GM23338 (cell line): ENCODE measurements at regions not wholly inside any gene's neighbourhood (a gene's known extent, or its start where the extent isn't known, plus 50 kb on each side); places are given as distances from the start of the nearest gene placed in this dataset.
A peak's percentile ranks its signal among the peaks of the same experiment; 100 is the strongest.

Source experiments
- ATAC-seq: fragments of 200-7000 bp; cut with Tn5 transposase; 3 replicates; pipeline ENCODE4 v1.9.1; 2020
- DNase-seq: peaks from one replicate; pipeline ENCODE4 v3.0.0-alpha.2; 2015; ENCODE audit warnings: low spot score
- H2AFZ ChIP-seq: fragments of 200-600 bp; sonication (generic); 2 replicates; pipeline ENCODE4 v1.8.0; 2016; ENCODE audit warnings: antibody characterized with exemption, mild to moderate bottlenecking, moderate library complexity
- H3F3A ChIP-seq: fragments of 200-600 bp; sonication (generic); replicated peaks from 2 replicates; pipeline ENCODE4 v1.8.0; 2017; ENCODE audit warnings: antibody characterized with exemption, mixed run types, low read depth
- H3K27ac ChIP-seq: fragments of 200-600 bp; sonication (generic); 2 replicates; pipeline ENCODE4 v1.6.1; 2016; ENCODE audit warnings: low read depth
- H3K27me3 ChIP-seq: fragments of 200-600 bp; sonication (generic); 2 replicates; pipeline ENCODE4 v1.8.0; 2016; ENCODE audit warnings: mild to moderate bottlenecking, mixed run types, moderate library complexity; ENCODE audit not compliant: insufficient read depth
- H3K36me3 ChIP-seq: fragments of 200-600 bp; sonication (generic); 2 replicates; pipeline ENCODE4 v1.8.0; 2016; ENCODE audit warnings: mild to moderate bottlenecking; ENCODE audit not compliant: insufficient read depth
- H3K4me1 ChIP-seq: fragments of 200-600 bp; sonication (generic); 2 replicates; pipeline ENCODE4 v1.8.0; 2016; ENCODE audit warnings: mild to moderate bottlenecking, moderate library complexity; ENCODE audit not compliant: insufficient read depth
- H3K4me2 ChIP-seq: fragments of 200-600 bp; sonication (generic); 2 replicates; pipeline ENCODE4 v1.7.1; 2017; ENCODE audit warnings: mixed run types
- H3K4me3 ChIP-seq: fragments of 200-600 bp; sonication (generic); 2 replicates; pipeline ENCODE4 v1.6.1; 2016; ENCODE audit warnings: mixed run types
- H3K79me2 ChIP-seq: fragments of 200-600 bp; sonication (generic); replicated peaks from 2 replicates; pipeline ENCODE4 v1.8.0; 2017; ENCODE audit warnings: mild to moderate bottlenecking; ENCODE audit not compliant: insufficient read depth
- H3K9me2 ChIP-seq: fragments of 200-600 bp; sonication (generic); 2 replicates; pipeline ENCODE4 v1.8.0; 2017; ENCODE audit not compliant: insufficient read depth
- H4K20me1 ChIP-seq: fragments of 200-600 bp; sonication (generic); replicated peaks from 2 replicates; pipeline ENCODE4 v1.8.0; 2017; ENCODE audit warnings: mild to moderate bottlenecking; ENCODE audit not compliant: insufficient read depth
- H3K27ac Mint-ChIP-seq: 2 replicates; pipeline ENCODE4 v1.8.0; 2020; ENCODE audit warnings: inconsistent platforms, mild to moderate bottlenecking, moderate library complexity, mixed read lengths
- H3K27me3 Mint-ChIP-seq: 3 replicates; pipeline ENCODE4 v1.8.0; 2022; ENCODE audit warnings: low read depth, mild to moderate bottlenecking, moderate library complexity, mixed read lengths, inconsistent platforms; ENCODE audit not compliant: insufficient read depth, poor library complexity
- H3K36me3 Mint-ChIP-seq: 3 replicates; pipeline ENCODE4 v1.8.0; 2021; ENCODE audit warnings: low read depth, mild to moderate bottlenecking, inconsistent platforms, moderate library complexity, mixed read lengths
- H3K4me1 Mint-ChIP-seq: 3 replicates; pipeline ENCODE4 v1.8.0; 2020; ENCODE audit warnings: mild to moderate bottlenecking, inconsistent platforms, mixed read lengths
- H3K4me3 Mint-ChIP-seq: 3 replicates; pipeline ENCODE4 v1.8.0; 2021; ENCODE audit warnings: moderate library complexity, mild to moderate bottlenecking, inconsistent platforms, mixed read lengths
- H3K9me3 Mint-ChIP-seq: 3 replicates; pipeline ENCODE4 v1.8.0; 2020; ENCODE audit warnings: moderate library complexity, mild to moderate bottlenecking, inconsistent platforms, mixed read lengths
- CREB1 ChIP-seq: fragments of 250-450 bp; sonication (Bioruptor Pico); IDR thresholded peaks from 2 replicates; pipeline ENCODE4 v1.5.0; 2020; ENCODE audit warnings: low read depth, mild to moderate bottlenecking, moderate library complexity
- CTCF ChIP-seq, 2 experiments: fragments of 200-600 bp in 1 of 2; sonication (generic) in 1 of 2; conservative IDR thresholded peaks; 2 replicates each; pipeline versions ENCODE4 v1.5.1 to v1.6.1; 2016 to 2017; ENCODE audit warnings: antibody characterized with exemption in 2 of 2, low read depth in 2 of 2, mild to moderate bottlenecking in 2 of 2, moderate library complexity in 1 of 2
- EZH2 ChIP-seq: fragments of 200-600 bp; sonication (generic); IDR thresholded peaks from one replicate; pipeline ENCODE4 v1.8.0; 2017; ENCODE audit warnings: antibody characterized with exemption, mild to moderate bottlenecking, low read depth; ENCODE audit not compliant: unreplicated experiment
- JUNB ChIP-seq: IDR thresholded peaks from one replicate; pipeline ENCODE4 v1.6.1; 2016; ENCODE audit warnings: antibody characterized with exemption; ENCODE audit not compliant: unreplicated experiment
- NANOG ChIP-seq: IDR thresholded peaks from 2 replicates; pipeline ENCODE4 v1.6.1; 2016; ENCODE audit warnings: antibody characterized with exemption, borderline replicate concordance
- REST ChIP-seq: IDR thresholded peaks from one replicate; pipeline ENCODE4 v1.6.1; 2018; ENCODE audit warnings: antibody characterized with exemption; ENCODE audit not compliant: unreplicated experiment
- ZNF114 ChIP-seq: fragments of 250-450 bp; sonication (Bioruptor Pico); IDR thresholded peaks from 2 replicates; pipeline ENCODE4 v1.5.0; 2020; ENCODE audit warnings: mild to moderate bottlenecking, moderate library complexity
- ZNF331 ChIP-seq: fragments of 250-450 bp; sonication (Bioruptor Pico); IDR thresholded peaks from 2 replicates; pipeline ENCODE4 v1.5.0; 2020; ENCODE audit warnings: low read depth, mild to moderate bottlenecking, moderate library complexity
- ZNF462 ChIP-seq: fragments of 250-450 bp; sonication (Bioruptor Pico); IDR thresholded peaks from 2 replicates; pipeline ENCODE4 v1.5.0; 2020; ENCODE audit warnings: mild to moderate bottlenecking, moderate library complexity

GRCh38 chr16:86958423-86958822 is 358.8 kb downstream of the C16orf95 start (continued):
- TF ChIP-seq ZNF331 = no peak
- no peak for TF ChIP-seq ZNF114
- no peak for TF ChIP-seq EZH2
- TF ChIP-seq REST = no peak
- no peak for TF ChIP-seq JUNB
- TF ChIP-seq CTCF (conservative IDR thresholded peaks at IDR 0.05; ENCODE audit: low read depth in 2 of 2) = no peak
- no peak for TF ChIP-seq CREB1 (CRISPR knock-in tag)
- no peak for TF ChIP-seq NANOG

- H3K4me1 Mint-ChIP-seq = peaks cover 1% of the 10 kb centered on the region; the same call in 2 of the 3 replicates
- Histone ChIP-seq H3K27me3 (no peaks in the 10 kb centered on the region), H4K20me1 (no peaks in the 10 kb centered on the region), H3K9me2 (no peaks in the 10 kb centered on the region), H3F3A (no peaks in the 10 kb centered on the region), H2AFZ (no peak overlapping the region), H3K36me3 (no peaks in the 10 kb centered on the region; the same call in 1 of the 2 replicates), H3K4me1 (no peaks in the 10 kb centered on the region; the same call in 1 of the 2 replicates), H3K27ac (no peak overlapping the region), H3K4me3 (no peak overlapping the region), H3K79me2 (no peaks in the 10 kb centered on the region), H3K4me2 (no peak overlapping the region)
- H3K4me3 Mint-ChIP-seq = no peak overlapping the region
- H3K36me3 Mint-ChIP-seq = no peaks in the 10 kb centered on the region
- peaks cover 6% of the 10 kb centered on the region for H3K27me3 Mint-ChIP-seq
- peak; percentile 37 for ATAC-seq
- H3K27ac Mint-ChIP-seq = no peak overlapping the region
- no peaks in the 10 kb centered on the region for H3K9me3 Mint-ChIP-seq
- DNase-seq = no peak
- no peak for TF ChIP-seq ZNF462 (CRISPR knock-in tag)
- no peak for TF ChIP-seq EZH2
- TF ChIP-seq REST = no peak
Observed at GRCh38 chr16:86959091-86959651, 358.0 kb downstream of the C16orf95 start.
